RWPE1 (cell line): ENCODE measurements at regions not wholly inside any gene's neighbourhood (a gene's known extent, or its start where the extent isn't known, plus 50 kb on each side); places are given as distances from the start of the nearest gene placed in this dataset.
"Not testable (repeated sequence)": the region's sequence is repeated elsewhere in the genome, so short reads cannot be mapped to it uniquely, and the experiment has no call there.

Experiments used
- CTCF ChIA-PET: fragments of 350-600 bp; sonication (Branson Sonifier 250); formaldehyde crosslinking; extraction: SDS; loops from one replicate; lab custom pipeline; 2021; lab: Yijun Ruan, JAX
- POLR2A ChIA-PET: fragments of 400-600 bp; formaldehyde crosslinking; extraction: SDS; loops from one replicate; lab custom pipeline; 2020; ENCODE audit warnings: antibody characterized with exemption; ENCODE audit not compliant: low non-redundant PET; lab: Yijun Ruan, JAX
- DNase-seq: peaks from one replicate; pipeline ENCODE4 v3.0.0; 2012; ENCODE audit warnings: low spot score
- H3K27ac ChIP-seq: fragments of 450-650 bp; 2 replicates; pipeline ENCODE4 v1.5.1; 2017
- TF ChIP-seq, protein P1 (sequence below): fragments of 450-650 bp; conservative IDR thresholded peaks from 2 replicates; pipeline ENCODE4 v1.5.1; 2017; ENCODE audit warnings: low read depth, mild to moderate bottlenecking

DNA sequence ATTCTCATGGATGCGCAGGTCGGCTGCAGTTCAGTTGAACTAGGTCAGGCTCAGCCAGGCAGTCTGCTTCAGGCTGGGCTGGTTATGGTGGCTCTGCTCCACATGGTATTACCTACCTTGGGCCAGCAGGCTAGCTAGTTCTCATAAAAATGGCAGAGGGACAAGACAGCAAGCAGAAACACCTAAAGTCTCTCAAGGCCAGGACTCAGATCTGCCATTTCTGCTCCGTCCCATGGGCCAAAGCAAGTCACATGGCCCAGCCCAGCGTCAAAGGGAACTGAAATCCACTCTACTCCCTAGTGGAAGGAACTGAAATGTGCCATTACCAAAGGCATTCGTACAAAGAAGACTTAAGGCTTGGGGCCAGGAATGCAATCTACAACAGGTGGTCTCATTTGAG lies 160.0 kb downstream of the TMEM132E start:
- POLR2A ChIA-PET: no interaction called here
- TF ChIP-seq, protein P1, sequence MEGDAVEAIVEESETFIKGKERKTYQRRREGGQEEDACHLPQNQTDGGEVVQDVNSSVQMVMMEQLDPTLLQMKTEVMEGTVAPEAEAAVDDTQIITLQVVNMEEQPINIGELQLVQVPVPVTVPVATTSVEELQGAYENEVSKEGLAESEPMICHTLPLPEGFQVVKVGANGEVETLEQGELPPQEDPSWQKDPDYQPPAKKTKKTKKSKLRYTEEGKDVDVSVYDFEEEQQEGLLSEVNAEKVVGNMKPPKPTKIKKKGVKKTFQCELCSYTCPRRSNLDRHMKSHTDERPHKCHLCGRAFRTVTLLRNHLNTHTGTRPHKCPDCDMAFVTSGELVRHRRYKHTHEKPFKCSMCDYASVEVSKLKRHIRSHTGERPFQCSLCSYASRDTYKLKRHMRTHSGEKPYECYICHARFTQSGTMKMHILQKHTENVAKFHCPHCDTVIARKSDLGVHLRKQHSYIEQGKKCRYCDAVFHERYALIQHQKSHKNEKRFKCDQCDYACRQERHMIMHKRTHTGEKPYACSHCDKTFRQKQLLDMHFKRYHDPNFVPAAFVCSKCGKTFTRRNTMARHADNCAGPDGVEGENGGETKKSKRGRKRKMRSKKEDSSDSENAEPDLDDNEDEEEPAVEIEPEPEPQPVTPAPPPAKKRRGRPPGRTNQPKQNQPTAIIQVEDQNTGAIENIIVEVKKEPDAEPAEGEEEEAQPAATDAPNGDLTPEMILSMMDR: no peak
- no peak overlapping the region for H3K27ac ChIP-seq
- DNase-seq: no peak
- CTCF ChIA-PET: interaction anchor here (1.4 kb wide), 1 partner anchor 101 kb away, joined by 3 read pairs; no protein-coding TSS in a partner anchor

DNA sequence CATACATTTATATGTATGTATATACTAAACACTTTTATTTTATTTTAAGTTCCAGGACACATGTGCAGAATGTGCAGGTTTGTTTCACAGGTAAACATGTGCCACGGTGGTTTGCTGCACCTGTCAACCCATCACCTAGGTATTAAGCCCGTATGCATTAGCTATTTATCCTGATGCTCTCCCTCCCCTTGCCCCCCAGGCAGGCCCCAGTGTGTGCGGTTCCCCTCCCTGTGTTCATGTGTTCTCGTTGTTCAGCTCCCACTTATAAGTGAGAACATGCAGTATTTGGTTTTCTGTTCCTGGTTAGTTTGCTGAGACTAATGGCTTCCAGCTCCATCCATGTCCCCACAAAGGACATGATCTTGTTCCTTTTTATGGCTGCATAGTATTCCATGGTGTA lies 158.3 kb downstream of the TMEM132E start:
- H3K27ac ChIP-seq, DNase-seq, CTCF ChIA-PET, POLR2A ChIA-PET: not testable (repeated sequence)

DNA sequence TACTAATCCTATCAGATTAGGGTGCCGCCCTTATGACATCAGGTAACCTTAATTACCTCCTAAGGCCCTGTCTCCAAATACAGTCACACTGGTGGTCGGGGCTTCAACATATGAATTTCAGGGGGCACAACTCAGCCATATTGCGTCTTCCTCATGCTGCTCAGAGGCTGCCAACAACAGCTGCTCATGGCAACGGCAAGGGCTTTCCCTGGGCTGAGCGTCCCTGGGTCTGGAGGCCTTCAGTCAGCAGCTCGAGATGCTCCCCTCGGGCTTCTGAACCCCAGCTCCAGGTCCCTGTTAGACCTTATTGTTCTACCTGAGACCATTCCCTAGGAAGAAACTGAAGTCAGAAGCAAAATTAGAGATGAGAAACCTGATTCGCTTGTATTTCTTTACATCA lies 157.2 kb downstream of the TMEM132E start:
- TF ChIP-seq, protein P1: no peak
- H3K27ac ChIP-seq: no peak overlapping the region
- ChIA-PET CTCF (no interaction called here), POLR2A (no interaction called here)
- DNase-seq: no peak

DNA sequence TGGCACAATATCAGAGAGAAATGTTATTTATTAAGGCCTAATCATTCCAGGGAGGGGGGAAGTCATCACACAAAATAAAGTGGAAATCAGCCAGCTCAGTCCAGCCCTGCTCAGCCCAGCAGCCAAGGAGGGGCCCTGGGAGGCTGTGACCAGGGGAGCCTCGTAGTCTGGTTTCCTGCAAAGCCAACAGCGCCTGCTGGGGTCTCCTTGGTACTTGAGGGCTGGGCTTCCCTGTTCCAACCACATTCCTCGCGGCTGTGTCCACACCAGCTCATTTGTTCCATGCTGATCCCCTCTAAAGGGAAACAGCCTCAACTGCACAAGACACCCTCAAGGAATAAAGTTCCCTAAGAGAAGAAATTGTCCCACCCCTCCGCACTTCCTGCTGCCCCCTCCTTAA lies 154.0 kb downstream of the TMEM132E start:
- no peak overlapping the region for H3K27ac ChIP-seq
- ChIA-PET POLR2A (no interaction called here), CTCF (no interaction called here)
- TF ChIP-seq, protein P1: no peak
- DNase-seq: no peak

DNA sequence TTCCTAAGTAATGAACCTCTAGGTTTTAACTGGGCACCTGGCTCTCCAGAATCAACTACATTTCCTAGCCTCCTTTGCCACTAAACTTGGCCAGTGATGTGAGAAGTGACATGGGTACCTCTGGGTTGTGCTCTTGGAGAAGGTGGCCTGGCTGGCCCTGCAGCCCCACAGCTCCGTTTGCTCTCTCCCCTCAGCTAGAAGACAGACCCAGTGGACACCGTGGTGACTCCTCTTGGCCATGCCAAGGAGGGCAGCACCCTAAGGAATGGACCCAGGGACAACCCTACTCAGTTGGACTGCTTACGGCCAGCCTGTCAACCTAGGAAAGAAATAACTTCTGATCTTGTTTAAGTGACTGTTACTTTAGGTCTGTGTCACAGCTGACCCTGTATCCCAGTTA lies 151.4 kb downstream of the TMEM132E start:
- no peak for DNase-seq
- CTCF ChIA-PET: interaction anchor here (1.0 kb wide), 1 partner anchor 93 kb away, joined by 4 read pairs; no protein-coding TSS in a partner anchor
- TF ChIP-seq, protein P1: no peak
- POLR2A ChIA-PET: no interaction called here
- no peak overlapping the region for H3K27ac ChIP-seq

DNA sequence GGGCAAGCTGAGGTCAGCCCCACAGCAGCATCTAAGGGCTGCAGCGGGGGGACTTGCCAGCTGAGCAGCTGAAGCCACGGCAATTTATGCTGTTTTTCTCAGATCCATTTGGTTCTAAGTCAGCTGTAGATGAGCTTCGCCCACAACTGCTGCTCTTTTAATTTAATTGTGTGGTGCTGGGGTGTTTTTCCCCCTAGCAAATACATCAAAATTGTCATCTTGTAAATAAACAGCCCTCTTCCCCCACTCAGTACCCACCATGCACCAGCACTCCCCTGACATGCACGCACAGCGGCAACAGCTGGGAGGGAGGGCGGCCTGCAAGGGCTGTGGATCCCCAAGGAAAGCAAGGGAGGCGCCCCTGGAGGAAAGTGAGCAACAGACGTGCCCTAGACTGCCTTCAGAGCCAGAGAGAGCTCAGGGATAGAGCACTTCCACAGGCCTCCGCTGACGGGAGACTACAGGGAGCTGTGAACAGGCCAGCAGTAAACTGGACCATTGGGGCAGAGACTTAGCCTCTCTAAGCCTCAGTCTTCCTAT lies 149.5 kb downstream of the TMEM132E start:
- TF ChIP-seq, protein P1: no peak
- CTCF ChIA-PET: no interaction called here
- POLR2A ChIA-PET: no interaction called here
- no peak for DNase-seq
- H3K27ac ChIP-seq: no peak overlapping the region

DNA sequence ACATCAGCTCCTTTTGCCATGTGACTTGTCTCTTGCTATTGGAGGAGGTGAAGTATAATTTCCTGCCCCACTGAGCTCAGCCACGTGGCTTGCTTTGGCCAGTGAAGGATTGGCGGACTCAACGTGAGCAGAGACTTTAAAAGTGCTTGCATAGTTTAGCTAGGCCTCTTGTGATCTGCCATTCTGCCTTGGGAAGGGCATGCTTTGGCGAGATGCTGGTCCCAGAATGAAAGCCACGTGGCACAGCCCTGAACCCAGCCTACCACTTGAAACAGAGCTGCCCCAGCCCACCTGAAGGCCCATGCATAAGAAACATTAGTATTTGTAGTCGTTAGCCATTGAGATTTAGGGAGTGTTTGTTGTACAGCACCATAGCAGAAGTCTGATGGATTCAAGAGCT lies 148.2 kb downstream of the TMEM132E start:
- no peak for DNase-seq
- POLR2A ChIA-PET: no interaction called here
- H3K27ac ChIP-seq: no peak overlapping the region
- TF ChIP-seq, protein P1: no peak
- CTCF ChIA-PET: no interaction called here
